Fibroblast of skin of left biceps (primary cell): ENCODE measurements at regions not wholly inside any gene's neighbourhood (a gene's known extent, or its start where the extent isn't known, plus 50 kb on each side); places are given as distances from the start of the nearest gene placed in this dataset.
A peak's percentile ranks its signal among the peaks of the same experiment; 100 is the strongest.

Source experiments
- DNase-seq, 2 experiments: peaks; one replicate each; pipeline ENCODE4 v3.0.0-alpha.2; 2013; ENCODE audit warnings: low read depth in 2 of 2

DNA sequence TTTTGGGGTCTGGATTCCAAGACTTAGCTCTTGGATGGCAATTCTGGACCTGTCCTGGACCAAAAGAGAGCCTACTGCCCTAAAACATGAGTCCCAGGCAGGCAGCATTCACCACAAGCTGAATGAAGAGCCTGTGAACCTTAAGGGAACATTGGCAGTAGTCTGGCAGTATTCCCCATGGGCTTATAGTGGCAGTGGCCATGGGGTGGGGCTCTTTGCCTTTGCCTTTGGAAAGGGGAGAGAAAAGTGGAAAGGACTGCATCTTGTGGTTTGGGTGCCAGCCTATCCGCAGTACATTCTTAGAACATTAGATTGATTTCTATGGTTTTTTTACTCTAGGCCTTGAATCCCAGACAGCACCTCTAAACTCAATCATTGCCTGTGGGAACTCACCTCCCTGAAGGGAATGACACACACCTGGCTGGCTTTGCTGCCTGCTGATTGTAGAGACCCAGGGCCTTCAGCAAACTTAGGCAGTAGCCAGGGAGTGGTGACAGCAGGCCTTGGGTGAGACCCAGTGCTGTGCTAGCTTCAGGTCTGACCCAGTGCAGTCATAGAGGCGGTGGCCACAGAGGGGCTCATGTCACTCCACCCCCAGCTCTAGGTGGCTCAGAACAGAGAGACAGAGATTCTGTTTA is 216.3 kb downstream of the CETN3 start:
- no peak for DNase-seq

DNA sequence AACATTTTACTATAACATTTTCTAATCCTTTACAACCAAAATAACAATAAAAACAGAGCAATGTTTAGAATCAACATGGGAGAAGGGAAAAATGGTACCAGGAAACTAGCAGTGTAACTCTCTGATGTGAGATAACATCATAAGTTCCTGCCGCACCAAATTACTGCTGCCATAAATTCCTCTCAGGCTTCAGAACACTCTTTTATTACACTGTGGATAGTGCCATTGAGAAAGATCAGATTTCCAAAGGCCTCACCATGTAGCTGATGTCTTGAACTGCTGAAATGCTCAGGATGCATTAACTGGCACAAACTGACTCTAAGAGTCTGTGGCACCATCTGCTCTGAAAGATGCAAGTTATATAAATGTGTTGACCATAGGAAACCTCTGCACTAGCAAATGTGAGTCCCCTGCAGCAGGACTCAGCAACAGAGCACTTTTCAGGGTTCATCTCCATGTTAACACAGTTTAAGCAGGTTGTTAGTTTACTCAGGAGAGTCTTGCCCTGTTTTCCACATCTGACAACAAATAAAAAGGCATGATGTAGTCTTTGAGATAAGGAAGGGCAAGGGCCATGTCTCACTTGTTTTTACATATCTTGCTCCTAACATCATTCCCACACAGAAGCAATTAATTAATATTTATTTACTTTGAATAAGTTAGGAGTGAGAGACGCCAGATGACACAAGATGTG is 218.1 kb downstream of the CETN3 start:
- no peak for DNase-seq

DNA sequence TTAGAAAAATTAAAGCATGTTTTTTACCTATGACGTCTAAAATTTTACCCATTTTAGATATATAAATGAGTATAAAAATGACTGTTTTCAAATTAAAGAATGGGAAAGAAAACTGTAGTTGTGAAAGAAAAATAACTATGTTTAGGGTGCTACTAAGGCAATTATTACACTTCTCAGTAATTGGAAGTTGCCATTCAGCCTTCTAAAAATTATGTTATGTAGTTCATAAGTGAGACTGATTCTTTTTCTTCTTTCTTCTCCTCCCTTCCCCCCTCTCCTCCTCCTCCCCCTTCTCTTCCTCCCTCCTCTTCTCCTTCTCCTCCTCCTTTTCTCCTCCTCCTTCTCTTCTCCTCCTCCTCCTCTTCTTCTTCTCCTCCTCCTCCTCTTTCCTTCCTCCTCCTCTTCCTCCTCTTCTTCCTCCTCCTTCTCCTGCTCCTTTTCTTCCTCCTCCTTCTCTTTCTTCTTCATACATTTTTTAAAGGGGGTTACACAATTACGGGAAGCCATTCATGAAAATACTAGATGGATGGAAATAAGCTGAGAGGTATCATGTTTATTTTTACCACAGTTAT is 223.6 kb downstream of the CETN3 start:
- DNase-seq: no peak

DNA sequence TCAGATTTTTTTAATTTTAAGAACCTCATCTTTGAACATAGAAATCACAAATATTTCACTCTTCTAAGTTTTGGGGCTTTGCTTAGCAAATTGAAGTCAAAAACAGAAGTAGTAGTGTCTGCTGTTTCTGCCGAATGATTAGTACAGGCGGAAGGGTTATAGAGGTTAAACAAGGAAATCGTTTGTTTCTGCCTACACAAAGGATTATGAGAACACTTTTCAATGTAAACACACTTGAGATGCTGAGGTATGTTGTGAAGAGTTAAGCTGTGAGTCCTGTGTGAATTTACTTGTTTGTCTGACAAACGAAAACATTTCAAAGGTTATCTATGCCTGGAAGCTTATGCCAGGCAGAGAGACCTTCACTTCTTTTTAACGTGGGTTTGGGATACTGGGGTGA is 224.8 kb downstream of the CETN3 start:
- DNase-seq: no peak

DNA sequence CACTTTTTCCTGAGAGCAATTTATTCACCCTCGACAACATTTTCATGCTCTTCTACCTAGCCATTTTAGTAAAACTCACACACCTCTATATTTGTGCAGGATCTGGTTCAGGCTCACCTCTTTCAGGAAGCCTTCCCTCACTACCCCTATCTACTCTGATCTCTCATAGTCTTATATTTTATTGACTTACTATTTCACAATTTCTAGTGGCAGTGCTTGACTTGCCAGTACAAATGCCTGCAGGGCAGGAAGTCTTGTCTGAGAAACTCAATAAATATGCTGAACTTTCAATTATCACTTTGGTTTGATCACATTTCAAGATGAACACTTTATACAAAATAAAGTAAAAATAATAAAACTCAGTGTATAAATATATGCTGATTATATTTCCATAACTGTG is 226.8 kb downstream of the CETN3 start:
- DNase-seq: no peak

DNA sequence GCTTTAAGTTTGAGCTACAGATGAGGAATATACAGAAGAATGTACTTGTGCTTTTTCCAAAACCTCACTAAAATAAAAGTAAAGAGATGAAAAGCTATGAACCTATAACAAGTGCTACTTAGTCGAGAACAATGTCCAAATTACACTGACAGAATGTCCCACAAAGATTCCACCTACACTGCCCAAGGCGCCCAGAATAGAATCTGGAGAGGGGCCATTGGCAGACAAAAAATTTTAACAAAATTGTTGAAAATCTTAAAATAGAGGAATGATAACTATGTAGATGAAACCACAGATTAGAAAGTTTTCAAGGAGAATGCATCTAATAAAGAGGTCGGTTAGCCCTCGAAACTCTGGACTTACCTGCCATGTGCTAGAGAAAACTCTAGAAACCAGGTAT is 235.3 kb downstream of the CETN3 start:
- no peak for DNase-seq

DNA sequence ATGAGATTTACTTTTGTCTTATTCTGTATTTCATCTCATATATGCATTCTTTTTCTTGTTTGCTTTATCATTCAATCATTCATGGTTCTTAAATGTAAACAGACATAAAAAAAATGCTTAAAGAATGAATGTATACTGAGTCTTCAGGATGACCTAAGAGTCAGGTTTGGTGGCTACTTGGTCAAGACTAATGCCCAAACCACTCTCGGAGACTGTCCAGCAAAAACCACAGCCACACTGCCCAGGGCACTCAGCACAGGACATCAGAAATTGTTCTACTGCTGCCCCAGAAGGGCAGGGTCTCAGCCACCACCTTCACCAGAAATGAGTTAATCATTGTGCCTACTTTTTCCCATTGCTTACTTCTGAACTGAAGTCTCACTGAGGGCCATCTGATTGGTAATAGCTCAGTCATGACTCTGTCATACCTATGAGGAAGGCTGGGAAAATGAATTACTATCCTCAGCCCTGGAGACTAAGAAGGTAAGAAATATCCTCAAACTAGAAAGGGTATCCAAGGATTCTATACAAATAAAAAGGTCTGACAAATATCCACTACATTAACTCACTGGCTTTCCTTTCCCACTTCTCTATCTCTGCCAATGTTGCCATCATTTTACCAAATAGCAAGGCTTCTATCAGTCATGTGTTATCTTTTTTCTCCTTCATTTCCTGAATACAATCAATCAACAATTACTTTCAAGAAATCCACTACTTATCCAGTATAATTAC is 236.1 kb downstream of the CETN3 start:
- DNase-seq: no peak

DNA sequence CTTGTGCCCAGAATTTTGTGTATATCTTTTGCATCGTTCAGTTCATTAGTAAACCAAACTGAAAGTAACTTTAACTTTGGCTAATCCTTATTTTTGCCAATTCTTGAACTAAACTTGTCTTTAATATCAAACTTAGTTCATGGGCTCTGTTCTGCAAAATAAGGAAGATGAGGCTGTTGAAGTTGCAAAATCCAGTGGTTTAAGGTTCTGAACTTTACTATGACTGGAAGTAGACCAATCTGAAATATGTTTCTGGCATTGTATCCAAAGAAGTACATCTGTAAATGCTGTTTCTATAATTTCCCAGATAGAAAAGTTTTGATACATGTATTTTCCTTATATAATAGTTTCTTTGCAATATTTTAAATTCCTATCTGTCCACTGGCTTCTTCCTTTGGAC is 238.1 kb downstream of the CETN3 start:
- no peak for DNase-seq

DNA sequence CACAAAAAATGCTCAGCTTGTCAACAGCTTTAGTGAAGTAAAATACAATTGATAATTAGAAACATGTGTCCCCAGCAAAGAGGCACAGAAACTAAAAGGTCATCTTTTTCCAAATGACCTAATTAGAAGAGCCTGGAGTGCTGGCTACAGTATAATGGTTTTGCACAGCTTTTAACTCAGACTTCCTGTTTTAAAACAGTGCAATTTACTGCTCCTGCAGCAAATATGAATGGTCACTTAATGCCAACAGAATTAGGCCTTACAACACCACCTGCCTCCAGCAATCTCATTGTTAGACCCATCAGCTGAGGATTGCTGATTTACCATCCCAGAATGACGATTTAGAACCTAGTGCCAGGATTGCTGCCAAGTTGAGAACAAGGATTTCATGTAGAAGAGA is 239.3 kb downstream of the CETN3 start:
- peak; percentile 17 to 32 for DNase-seq

DNA sequence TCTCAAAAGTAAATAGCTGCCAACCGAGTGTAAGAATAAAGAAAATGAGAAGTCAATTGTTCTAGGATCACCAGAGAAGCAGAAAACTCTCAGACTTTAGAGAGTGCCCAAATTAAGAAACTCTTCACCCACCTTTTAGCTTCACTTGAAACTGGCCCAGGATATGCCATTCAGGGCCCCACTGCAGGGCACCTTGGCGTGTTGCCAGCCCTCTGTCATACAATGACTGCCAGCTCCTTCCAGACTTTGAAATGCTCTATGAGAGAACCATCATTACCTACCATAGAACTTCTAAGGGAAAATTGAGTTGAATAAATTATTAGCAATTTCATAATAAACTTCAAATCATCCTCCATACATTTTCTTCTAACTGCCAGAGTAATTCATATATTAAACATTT is 240.5 kb downstream of the CETN3 start:
- DNase-seq: no peak

DNA sequence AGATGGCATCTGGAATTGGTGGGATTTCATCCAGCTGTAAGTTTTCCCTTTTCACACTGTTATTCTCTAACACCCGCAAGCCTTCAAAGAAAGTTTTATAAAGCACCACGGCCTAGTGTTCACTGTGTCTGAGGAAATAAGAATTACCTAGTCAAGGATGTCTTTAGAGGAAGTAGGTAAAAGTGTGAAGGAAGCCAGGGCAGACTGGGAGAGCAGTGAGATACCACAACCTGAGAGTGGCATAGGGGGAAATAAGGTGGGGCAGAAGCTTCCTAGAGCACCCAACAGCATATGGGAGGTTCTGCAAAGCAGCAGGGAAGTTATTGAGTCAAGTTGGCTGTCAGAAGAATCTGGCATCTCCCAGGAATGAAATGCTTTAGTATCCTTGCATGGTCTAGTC is 241.2 kb downstream of the CETN3 start:
- DNase-seq: no peak

DNA sequence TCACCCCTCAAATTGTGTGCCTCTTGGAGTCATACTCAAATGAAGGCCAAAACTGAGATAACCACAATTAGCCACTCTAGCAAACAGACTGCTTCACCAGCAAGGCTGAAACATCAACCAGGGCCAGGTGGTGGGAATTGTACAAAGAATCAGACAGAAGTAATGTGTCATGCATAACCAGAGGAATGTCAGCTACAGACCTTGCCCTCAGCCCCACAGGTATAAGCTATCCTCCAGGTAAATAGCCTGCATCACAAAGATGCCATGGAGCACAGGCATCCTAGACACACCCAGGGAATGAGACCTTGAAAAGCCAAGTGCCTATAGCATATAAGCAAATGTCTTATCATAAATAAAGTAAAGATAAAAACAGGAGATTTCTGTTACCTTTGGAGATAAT is 242.7 kb downstream of the CETN3 start:
- DNase-seq: no peak

DNA sequence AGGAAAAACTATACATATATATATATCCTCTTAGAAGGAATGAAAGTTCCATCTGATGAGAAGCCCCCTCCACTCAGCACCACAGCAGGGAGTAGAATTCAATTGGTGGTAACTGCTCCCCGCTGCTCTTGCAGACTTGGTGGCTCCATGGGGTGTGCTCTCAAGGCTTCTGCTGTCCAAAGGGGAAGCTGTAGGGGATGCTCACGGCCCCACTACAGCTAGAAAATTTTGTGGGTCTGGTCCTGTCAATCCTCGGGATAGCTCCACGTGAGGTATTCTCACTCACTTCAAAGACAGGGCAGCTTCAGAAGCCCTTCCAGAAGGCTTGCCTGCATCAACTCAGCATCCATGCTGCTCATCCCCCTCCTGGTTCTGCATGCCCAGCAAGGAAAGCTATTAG is 247.2 kb downstream of the CETN3 start:
- DNase-seq: no peak

DNA sequence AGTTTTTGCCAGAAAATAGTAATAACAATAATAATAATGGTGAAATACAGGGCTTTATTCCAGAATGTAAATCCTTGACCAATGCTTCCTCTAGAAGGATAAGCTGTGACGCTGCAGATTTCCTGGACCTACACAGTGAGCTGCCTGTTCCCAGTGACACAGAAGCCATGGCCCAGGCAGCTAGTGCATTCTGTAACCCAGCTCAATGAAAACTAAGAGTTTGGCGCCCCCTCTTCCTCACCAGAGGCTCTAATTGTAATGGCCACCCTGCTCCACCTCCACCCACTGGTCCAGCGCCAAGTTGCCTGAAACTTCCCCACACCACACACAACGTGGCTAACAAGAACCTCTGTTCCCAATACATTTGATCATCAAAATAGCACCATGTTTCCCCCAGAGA is 248.1 kb downstream of the CETN3 start:
- DNase-seq: peak in 1 of 2 experiments; percentile 7

DNA sequence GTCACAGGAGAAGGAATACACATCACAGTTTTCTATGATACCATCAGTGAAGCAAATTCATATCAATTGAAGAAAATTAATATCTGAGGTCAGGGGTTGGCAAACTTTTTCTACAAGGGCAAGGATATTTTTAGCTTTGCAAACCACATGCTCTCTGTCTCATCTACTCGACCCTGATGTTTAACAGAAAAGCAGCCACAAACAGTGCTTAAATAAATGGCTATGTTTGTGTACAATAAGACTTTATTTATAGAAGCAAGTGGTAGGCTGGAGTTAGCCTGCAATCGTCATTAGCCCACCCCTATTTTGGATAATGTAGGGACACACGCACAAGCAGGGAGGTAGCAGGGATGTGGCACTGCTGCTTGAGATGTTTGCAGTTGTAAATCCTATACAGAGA is 251.4 kb downstream of the CETN3 start:
- DNase-seq: no peak

DNA sequence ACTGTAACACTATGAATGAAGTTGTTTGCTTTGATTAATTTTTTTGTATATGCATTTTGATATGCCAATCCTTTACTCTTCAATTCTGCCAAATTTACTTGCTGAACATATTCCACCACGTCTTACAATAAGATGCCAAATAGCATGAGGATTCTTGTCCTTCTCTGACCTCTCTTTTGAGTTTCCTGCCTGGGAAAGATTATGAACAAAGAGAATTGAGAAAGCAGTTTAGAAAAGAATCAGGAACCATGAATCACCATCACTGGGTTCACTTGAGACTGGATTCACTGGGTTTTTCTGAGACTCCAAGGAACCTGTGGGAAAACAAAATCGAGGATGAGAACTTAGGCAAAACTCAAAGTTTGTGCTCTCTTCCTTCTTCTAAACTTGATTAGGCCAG is 256.5 kb downstream of the CETN3 start:
- DNase-seq: no peak

DNA sequence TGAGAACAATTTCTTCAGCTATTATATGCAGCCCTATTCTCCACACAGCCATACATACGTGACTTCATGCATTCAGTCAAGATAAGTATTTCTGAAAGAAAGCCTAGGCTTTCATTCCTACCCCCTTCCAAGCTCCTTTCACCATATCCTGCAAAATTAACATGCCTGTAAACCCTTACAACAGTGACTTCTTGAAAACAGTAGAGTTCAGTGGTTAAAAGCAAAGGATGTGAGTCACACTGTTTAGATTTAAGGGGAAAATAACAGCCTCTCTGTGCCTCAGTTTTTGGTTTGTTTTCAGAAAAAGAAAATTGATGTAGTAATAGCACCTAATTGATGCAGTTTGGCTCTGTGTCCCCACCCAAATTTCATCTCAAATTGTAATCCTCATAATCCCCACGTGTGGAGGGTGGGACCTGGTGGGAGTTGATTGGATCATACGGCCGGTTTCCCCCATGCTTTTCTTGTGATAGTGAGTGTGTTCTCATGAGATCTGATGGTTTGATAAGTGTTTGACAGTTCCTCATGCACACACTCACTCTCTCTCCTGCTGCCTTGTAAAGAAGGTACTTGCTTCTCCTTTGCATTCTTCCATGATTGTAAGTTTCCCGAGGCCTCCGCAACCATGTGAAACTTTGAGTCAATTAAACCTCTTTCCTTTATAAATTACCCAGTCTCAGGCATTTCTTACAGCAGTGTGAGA is 264.8 kb downstream of the CETN3 start:
- DNase-seq: no peak

DNA sequence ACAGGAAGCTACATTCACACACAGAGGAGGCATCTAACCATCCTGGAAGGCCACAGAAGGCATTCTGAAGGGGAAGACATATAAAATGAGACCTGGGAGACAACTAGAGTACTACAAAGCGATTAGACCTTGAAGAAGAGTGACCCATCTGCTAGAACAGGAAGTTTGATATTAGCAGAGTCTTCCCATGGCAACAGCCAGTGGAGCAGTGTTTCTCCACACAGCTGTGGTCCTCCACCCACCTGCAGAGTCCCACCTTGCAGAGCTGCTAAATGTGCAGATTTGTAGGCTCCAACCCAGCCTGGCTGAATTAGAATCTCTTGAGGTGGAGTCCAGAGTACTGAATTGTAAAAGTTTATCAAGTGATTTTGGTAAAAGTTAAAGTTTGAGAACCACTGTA is 267.0 kb downstream of the CETN3 start:
- DNase-seq: no peak

DNA sequence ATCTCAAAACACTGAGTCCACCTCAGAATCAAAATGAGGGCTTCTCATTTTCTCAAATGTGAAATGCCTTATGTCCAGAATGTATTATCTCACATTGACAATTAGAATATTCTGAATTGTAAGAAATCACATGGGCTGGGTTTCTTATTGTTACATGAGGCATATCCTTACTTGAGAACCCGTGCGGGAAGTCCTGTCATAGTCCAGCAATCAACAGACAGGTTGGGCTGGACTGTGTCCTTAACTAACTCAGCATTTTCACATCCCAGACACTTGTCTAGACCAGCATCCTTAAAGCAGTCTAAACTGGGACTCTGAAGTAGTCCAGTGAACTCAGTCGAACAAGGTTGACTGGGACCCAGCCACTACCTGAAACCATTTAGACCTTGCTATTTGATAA is 267.6 kb downstream of the CETN3 start:
- DNase-seq: no peak

DNA sequence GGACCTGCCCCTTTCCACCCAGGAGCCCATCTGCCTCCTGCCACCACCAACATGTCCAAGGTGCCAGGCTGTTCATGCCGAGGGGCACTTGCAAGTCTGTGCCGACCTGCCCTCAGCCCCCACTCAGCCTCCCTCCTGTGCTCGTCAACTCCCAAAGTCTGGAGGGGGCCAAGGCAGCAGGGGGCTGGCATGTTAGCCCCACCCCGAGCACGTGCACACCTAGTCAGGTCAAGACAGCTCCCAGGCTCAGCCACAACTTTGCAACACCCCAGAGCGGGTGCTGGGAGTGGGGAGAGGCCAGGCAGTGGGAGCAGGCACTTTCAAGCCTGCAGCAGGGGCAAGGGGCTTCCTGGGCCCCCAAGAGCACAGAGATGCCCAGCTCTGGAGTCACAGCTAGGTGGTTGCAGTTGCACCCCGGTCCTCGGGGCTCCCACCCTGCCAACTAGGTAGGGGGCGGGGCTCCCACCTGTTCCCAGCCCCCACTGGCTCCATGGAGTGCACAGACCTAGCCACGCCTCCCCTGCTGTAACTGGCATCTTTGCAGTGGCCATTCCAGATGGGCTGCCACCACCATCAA is 272.5 kb downstream of the CETN3 start:
- no peak for DNase-seq

DNA sequence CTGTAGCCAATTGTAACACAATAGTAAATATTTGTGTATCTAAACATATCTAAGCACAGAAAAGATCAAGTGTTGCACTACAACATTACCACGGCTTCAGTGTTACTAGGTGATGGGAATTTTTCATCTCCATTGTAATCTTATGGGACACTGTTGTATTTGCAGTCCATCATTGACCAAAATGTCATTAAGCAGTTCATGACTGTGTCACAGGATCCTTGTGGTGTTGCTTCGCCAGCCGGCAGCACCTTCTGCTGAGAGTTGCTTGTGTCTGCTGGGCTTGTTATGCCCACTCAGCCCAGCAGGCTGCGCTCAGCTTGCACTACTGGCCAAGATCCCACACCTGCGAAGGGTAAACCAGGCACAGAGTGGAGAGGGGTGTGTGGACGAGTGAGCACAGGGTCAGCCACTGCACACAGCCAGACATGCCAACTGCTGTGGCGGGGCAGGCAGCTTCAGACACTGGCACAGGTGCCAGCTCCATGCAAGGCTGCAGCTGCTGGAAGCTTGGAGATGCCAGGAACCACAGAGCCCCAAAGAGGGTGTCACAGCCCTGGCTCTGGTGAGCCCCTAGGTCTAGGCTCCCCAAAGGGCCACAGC is 273.7 kb downstream of the CETN3 start:
- DNase-seq: no peak
